ACHN (cell line): ENCODE measurements at regions not wholly inside any gene's neighbourhood (a gene's known extent, or its start where the extent isn't known, plus 50 kb on each side); places are given as distances from the start of the nearest gene placed in this dataset.
A peak's percentile ranks its signal among the peaks of the same experiment; 100 is the strongest.

Source experiments
- DNase-seq: peaks from one replicate; pipeline ENCODE4 v3.0.0-alpha.2; 2015
- in situ Hi-C: cut with HindIII; loops from 2 replicates; pipeline ENCODE4 v1.10.0; 2017; ENCODE audit warnings: low sequenced_read_pairs, low pct_ligation_motif_present, low pct_unique_long_range_greater_than_20kb

GRCh38 chr13:109880371-109881346 is 94.3 kb upstream of the IRS2 start:
- in situ Hi-C loops, result no loop called here
- DNase-seq, result no peak

DNA sequence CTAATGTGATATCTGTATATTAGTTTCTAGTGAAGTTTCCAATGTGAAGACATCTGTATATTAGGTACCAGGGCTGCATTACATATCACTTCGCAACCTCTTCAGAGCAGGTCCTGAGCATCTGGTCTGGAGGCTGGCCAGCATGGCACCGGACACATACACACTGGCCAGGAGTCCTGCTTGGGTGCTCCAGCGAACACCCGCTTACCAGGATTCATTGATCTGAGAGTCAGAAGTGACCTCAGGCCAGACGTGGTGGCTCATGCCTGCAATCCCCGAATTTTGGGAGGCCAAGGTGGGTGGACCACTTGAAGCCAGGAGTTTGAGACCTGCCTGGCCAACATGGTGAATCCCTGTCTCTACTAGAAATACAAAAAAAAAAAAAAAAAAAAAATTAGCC is 93.0 kb upstream of the IRS2 start:
- in situ Hi-C loops, result no loop called here
- DNase-seq, result no peak

DNA sequence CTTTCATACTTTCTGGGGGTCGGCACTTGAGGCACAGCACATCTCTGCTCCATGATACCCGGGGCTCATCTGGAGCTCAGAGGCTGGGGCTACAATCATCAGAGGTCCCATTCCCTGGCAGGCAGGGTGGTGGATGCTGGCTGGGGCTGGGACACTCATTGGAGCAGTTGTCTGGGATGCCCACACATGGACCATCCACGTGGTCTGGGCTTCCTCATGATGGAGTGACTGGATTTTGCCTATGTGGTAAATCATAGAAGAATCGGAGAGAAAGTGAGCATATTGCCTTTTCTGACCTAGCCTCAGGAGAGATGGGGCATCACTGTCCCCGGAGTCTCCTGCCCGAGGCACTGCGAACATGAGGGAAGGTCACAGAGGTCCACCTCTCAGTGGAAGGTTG is 91.4 kb upstream of the IRS2 start:
- in situ Hi-C loops, result no loop called here
- no peak for DNase-seq

- in situ Hi-C loops, result no loop called here
Measured at GRCh38 chr13:109875746-109876145, 89.4 kb upstream of the IRS2 start.

GRCh38 chr13:109874484-109875454 is 88.4 kb upstream of the IRS2 start:
- DNase-seq, result no peak
- in situ Hi-C loops, result no loop called here

More at GRCh38 chr13:109875746-109876145, 89.4 kb upstream of the IRS2 start:
- DNase-seq, result no peak

DNA sequence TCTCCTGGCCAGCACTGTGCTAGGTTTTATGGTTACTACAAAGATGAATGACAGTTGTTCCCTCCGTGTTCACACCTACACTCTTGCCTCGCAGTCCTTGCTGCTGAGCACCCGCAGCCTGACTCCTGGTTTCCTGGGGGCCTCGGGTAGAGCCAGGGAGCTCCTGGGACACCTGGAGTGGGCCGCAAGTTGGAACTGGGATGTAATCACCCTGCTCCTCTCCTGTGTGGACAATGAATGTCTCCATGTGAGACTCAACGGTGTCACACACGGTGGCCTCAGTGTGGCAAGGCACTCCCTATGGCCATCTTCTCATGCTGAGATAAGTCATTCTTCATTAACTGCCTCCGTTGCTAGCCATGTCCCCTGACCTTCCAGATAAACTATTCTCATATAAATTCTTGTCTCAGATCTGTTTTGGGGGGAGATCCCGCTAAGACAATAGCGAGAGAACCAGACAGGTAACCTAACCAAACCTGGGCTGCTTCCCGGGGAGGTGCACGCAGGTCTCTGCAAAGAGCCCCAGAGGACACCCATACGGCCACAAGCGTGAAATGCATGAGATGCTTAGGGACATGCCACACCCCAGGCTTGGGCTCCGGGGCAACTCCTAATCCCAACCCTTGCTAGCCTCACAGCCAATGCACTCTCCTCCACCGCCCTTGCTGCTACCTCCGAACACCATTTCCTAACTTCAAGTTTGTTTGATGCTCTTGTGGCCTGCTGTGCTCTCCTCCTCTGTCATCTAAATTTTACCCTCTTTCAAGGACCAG is 87.2 kb upstream of the IRS2 start:
- DNase-seq, result no peak
- in situ Hi-C loops, result no loop called here

GRCh38 chr13:109872864-109873263 is 86.5 kb upstream of the IRS2 start:
- in situ Hi-C loops, result no loop called here
- DNase-seq, result no peak

- DNase-seq, result no peak
Measured at GRCh38 chr13:109870696-109871370, 84.5 kb upstream of the IRS2 start.

DNA sequence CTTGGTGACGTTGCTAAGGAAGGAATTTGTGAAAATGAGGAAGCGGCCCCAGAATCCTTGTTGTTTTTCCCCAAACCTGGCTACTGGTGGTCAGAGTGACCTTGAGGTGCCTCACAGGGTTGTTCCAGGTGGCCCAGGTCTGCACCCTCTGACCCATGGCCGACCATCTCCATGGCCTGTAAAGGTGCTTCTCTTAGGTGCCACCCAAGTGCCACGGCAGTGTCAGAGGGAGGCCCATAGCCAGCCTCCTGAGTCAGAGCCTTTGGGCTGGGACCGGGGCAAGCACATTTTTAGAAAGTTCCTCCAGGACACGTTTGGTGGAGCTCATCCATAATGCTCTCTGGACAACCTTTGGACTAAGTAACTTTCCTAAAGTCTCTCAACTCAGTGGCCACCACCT is 83.9 kb upstream of the IRS2 start:
- no peak for DNase-seq
- in situ Hi-C loops, result no loop called here

More at GRCh38 chr13:109870696-109871370, 84.5 kb upstream of the IRS2 start:
- in situ Hi-C loops, result no loop called here

GRCh38 chr13:109869312-109870237 is 83.2 kb upstream of the IRS2 start:
- peak; percentile 79 for DNase-seq
- in situ Hi-C loops, result no loop called here

GRCh38 chr13:109868578-109869311 is 82.4 kb upstream of the IRS2 start:
- peak; percentile 7 for DNase-seq
- in situ Hi-C loops, result no loop called here

DNA sequence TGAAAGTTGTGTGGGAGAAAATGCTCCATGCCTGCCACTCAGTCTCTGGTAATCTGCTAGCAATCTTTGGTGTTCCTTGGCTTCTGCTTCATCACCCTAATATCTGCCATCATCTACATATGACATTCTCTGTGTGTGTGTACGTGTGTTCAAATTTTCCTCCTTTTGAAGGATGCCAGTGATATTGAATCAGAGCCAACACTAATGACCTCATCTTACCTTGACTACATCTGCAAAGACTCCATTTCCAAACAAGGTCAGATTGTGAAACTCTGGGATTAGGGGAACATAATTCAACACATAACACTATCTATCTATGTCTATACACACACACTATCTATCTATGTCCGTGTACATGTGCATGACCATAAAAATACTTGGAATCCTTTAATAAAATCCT is 81.4 kb upstream of the IRS2 start:
- DNase-seq, result no peak
- in situ Hi-C loops, result no loop called here

DNA sequence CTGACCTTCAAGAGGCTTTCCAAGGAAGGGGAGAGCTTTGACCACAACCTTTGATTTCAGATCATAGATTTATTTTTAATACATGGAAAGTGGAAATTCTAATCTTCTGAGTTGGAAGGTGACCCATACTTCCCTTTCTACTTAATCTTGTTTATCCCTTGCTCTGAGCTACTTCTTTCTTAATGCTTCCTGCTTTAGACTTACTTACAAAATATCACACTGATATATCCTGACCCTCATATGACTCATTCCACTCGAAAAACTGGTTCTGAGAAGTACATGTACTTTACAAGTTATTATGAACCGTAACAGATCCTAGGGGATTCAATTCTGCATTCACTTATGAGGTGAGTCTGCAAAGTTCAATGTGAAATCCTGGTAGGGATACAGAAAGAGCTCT is 76.2 kb upstream of the IRS2 start:
- DNase-seq, result no peak
- in situ Hi-C loops, result no loop called here

DNA sequence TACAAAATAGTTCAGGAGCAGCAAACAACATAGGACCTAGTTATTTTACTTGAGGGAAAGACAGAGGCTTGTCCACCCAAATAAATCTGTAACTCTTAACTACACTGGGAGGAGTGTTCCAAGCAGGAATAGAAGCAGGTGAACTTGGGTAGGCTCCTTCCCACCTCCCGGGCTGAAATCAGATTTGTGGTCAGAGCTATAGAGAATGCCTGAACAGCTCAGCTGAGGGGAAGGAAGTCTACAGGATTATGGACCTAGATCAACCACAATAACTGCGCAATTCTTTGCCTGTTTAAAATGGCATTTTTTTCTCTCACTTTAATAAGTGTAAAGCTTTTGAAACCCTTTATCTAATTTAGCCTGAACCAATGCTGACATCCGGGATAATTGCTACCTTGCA is 73.5 kb upstream of the IRS2 start:
- no peak for DNase-seq
- in situ Hi-C loops, result no loop called here

DNA sequence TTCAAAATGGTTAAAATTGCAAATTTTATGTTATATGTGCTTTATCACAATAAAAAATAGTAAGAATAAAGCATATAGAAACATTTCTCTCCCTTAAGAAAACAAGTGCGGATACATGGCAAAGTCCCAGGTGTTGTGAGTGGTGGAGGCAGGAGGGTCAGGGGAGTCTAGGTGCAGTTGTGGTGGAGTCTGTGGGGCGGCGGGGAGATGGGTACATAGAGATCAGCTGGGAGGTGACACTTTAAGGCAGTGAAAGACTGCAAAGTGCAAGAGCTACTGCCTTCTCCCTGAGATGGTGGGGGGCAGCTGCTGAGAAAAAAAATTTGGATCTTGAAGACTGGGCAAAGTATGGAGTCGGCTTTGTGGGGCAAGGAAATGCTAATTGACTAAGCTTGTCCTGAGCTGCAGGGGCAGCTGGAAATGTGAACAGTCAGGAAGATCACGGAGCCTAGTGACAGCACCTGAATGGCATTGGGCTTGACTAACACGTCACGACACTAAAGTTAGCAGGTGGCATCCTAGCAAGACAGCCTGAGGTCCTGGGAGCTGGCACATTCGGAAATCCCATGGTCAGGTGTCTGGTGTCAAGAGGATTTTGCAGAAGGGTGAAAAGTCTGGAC is 72.9 kb upstream of the IRS2 start:
- in situ Hi-C loops, result no loop called here
- DNase-seq, result no peak

DNA sequence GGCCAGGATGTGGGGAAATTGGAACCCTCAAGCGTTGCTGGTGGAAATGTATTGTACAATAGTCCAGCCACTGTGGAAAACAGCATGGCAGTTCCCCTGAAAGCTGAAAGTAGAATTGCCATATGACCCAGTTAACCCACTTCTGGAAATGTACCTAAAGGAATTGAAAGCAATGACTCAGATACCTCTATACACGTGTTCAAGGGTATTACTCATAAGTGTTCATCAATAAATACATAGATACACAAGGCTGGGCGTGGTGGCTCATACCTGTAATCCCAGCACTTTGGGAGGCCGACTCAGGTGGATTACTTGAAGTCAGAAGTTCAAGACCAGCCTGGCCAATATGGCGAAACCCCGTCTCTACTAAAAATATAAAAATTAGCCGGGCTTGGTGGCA is 71.9 kb upstream of the IRS2 start:
- no peak for DNase-seq

More for the DNA sequence above, 71.9 kb upstream of the IRS2 start:
- in situ Hi-C loops, result no loop called here
